ENCODE measurements at regions not wholly inside any gene's neighbourhood (a gene's known extent, or its start where the extent isn't known, plus 50 kb on each side); places are given as distances from the start of the nearest gene placed in this dataset.

DNA sequence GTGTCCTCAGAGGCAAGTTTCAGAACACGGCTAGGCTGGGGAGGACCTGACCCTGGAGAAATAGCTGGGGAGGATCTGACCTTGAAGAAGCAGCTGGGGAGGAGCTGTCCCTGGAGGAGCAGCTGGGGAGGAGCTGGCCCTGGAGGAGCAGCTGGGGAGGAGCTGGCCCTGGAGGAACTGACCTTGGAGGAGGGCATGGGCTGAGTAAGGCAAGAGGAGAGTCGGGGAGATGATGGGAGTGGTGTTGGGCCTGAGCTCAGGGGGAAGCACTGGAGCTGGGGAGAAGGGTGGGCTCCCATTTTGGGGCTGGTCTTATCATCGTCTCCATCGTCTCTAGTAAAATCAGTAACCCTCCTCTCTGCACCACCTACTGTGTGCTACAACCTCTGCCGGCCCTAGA lies 179.8 kb upstream of the SHH start:
- H3K9me2 ChIP-seq (ENCODE audit: insufficient read depth): no peaks in the 10 kb centered on the region
- H3K4me1 Mint-ChIP-seq: no peaks in the 10 kb centered on the region; the same call in 2 of the 3 replicates
- peaks cover 9% of the 10 kb centered on the region for H3K27me3 Mint-ChIP-seq (ENCODE audit: insufficient read depth, low read depth, poor library complexity)
- H4K20me1 ChIP-seq (replicated peaks; ENCODE audit: insufficient read depth): no peaks in the 10 kb centered on the region
- no peaks in the 10 kb centered on the region; the same call in 2 of the 3 replicates for H3K36me3 Mint-ChIP-seq (ENCODE audit: low read depth)
- no peak overlapping the region for H3K4me3 ChIP-seq
- no peaks in the 10 kb centered on the region for H3K79me2 ChIP-seq (replicated peaks; ENCODE audit: insufficient read depth)
- no peak for ATAC-seq
- TF ChIP-seq NANOG (IDR thresholded peaks at IDR 0.05; ENCODE audit: borderline replicate concordance): no peak
- no peak for TF ChIP-seq EZH2 (IDR thresholded peaks at IDR 0.05; ENCODE audit: low read depth, unreplicated experiment)
- no peak for TF ChIP-seq CREB1 (CRISPR knock-in tag; IDR thresholded peaks at IDR 0.05; ENCODE audit: low read depth)
- TF ChIP-seq STAT1 (IDR thresholded peaks at IDR 0.05; ENCODE audit: unreplicated experiment): no peak
- no peak for TF ChIP-seq ZNF331 (CRISPR knock-in tag; IDR thresholded peaks at IDR 0.05; ENCODE audit: low read depth)
- TF ChIP-seq, protein P1, sequence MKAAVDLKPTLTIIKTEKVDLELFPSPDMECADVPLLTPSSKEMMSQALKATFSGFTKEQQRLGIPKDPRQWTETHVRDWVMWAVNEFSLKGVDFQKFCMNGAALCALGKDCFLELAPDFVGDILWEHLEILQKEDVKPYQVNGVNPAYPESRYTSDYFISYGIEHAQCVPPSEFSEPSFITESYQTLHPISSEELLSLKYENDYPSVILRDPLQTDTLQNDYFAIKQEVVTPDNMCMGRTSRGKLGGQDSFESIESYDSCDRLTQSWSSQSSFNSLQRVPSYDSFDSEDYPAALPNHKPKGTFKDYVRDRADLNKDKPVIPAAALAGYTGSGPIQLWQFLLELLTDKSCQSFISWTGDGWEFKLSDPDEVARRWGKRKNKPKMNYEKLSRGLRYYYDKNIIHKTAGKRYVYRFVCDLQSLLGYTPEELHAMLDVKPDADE (IDR thresholded peaks at IDR 0.05): no peak
- TF ChIP-seq JUNB (IDR thresholded peaks at IDR 0.05; ENCODE audit: unreplicated experiment): no peak
- TF ChIP-seq, protein P2, sequence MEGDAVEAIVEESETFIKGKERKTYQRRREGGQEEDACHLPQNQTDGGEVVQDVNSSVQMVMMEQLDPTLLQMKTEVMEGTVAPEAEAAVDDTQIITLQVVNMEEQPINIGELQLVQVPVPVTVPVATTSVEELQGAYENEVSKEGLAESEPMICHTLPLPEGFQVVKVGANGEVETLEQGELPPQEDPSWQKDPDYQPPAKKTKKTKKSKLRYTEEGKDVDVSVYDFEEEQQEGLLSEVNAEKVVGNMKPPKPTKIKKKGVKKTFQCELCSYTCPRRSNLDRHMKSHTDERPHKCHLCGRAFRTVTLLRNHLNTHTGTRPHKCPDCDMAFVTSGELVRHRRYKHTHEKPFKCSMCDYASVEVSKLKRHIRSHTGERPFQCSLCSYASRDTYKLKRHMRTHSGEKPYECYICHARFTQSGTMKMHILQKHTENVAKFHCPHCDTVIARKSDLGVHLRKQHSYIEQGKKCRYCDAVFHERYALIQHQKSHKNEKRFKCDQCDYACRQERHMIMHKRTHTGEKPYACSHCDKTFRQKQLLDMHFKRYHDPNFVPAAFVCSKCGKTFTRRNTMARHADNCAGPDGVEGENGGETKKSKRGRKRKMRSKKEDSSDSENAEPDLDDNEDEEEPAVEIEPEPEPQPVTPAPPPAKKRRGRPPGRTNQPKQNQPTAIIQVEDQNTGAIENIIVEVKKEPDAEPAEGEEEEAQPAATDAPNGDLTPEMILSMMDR (conservative IDR thresholded peaks at IDR 0.05; ENCODE audit: low read depth in 2 of 2): no peak
- TF ChIP-seq POLR2AphosphoS5 (IDR thresholded peaks at IDR 0.05; ENCODE audit: low read depth): no peak
- TF ChIP-seq, protein P3, sequence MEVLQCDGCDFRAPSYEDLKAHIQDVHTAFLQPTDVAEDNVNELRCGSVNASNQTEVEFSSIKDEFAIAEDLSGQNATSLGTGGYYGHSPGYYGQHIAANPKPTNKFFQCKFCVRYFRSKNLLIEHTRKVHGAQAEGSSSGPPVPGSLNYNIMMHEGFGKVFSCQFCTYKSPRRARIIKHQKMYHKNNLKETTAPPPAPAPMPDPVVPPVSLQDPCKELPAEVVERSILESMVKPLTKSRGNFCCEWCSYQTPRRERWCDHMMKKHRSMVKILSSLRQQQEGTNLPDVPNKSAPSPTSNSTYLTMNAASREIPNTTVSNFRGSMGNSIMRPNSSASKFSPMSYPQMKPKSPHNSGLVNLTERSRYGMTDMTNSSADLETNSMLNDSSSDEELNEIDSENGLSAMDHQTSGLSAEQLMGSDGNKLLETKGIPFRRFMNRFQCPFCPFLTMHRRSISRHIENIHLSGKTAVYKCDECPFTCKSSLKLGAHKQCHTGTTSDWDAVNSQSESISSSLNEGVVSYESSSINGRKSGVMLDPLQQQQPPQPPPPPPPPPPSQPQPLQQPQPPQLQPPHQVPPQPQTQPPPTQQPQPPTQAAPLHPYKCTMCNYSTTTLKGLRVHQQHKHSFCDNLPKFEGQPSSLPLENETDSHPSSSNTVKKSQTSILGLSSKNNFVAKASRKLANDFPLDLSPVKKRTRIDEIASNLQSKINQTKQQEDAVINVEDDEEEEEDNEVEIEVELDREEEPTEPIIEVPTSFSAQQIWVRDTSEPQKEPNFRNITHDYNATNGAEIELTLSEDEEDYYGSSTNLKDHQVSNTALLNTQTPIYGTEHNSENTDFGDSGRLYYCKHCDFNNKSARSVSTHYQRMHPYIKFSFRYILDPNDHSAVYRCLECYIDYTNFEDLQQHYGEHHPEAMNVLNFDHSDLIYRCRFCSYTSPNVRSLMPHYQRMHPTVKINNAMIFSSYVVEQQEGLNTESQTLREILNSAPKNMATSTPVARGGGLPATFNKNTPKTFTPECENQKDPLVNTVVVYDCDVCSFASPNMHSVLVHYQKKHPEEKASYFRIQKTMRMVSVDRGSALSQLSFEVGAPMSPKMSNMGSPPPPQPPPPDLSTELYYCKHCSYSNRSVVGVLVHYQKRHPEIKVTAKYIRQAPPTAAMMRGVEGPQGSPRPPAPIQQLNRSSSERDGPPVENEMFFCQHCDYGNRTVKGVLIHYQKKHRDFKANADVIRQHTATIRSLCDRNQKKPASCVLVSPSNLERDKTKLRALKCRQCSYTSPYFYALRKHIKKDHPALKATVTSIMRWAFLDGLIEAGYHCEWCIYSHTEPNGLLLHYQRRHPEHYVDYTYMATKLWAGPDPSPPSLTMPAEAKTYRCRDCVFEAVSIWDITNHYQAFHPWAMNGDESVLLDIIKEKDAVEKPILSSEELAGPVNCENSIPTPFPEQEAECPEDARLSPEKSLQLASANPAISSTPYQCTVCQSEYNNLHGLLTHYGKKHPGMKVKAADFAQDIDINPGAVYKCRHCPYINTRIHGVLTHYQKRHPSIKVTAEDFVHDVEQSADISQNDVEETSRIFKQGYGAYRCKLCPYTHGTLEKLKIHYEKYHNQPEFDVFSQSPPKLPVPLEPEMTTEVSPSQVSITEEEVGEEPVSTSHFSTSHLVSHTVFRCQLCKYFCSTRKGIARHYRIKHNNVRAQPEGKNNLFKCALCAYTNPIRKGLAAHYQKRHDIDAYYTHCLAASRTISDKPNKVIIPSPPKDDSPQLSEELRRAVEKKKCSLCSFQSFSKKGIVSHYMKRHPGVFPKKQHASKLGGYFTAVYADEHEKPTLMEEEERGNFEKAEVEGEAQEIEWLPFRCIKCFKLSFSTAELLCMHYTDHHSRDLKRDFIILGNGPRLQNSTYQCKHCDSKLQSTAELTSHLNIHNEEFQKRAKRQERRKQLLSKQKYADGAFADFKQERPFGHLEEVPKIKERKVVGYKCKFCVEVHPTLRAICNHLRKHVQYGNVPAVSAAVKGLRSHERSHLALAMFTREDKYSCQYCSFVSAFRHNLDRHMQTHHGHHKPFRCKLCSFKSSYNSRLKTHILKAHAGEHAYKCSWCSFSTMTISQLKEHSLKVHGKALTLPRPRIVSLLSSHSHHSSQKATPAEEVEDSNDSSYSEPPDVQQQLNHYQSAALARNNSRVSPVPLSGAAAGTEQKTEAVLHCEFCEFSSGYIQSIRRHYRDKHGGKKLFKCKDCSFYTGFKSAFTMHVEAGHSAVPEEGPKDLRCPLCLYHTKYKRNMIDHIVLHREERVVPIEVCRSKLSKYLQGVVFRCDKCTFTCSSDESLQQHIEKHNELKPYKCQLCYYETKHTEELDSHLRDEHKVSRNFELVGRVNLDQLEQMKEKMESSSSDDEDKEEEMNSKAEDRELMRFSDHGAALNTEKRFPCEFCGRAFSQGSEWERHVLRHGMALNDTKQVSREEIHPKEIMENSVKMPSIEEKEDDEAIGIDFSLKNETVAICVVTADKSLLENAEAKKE (CRISPR knock-in tag; IDR thresholded peaks at IDR 0.05): no peak
- TF ChIP-seq, protein P4, sequence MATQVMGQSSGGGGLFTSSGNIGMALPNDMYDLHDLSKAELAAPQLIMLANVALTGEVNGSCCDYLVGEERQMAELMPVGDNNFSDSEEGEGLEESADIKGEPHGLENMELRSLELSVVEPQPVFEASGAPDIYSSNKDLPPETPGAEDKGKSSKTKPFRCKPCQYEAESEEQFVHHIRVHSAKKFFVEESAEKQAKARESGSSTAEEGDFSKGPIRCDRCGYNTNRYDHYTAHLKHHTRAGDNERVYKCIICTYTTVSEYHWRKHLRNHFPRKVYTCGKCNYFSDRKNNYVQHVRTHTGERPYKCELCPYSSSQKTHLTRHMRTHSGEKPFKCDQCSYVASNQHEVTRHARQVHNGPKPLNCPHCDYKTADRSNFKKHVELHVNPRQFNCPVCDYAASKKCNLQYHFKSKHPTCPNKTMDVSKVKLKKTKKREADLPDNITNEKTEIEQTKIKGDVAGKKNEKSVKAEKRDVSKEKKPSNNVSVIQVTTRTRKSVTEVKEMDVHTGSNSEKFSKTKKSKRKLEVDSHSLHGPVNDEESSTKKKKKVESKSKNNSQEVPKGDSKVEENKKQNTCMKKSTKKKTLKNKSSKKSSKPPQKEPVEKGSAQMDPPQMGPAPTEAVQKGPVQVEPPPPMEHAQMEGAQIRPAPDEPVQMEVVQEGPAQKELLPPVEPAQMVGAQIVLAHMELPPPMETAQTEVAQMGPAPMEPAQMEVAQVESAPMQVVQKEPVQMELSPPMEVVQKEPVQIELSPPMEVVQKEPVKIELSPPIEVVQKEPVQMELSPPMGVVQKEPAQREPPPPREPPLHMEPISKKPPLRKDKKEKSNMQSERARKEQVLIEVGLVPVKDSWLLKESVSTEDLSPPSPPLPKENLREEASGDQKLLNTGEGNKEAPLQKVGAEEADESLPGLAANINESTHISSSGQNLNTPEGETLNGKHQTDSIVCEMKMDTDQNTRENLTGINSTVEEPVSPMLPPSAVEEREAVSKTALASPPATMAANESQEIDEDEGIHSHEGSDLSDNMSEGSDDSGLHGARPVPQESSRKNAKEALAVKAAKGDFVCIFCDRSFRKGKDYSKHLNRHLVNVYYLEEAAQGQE (IDR thresholded peaks at IDR 0.05; ENCODE audit: unreplicated experiment): no peak
- no peak for TF ChIP-seq ZNF114 (CRISPR knock-in tag; IDR thresholded peaks at IDR 0.05)
- no peak for TF ChIP-seq EZH2phosphoT487 (IDR thresholded peaks at IDR 0.05; ENCODE audit: unreplicated experiment)
- no peak for DNase-seq (ENCODE audit: low spot score)
- H3K36me3 ChIP-seq (ENCODE audit: insufficient read depth): no peaks in the 10 kb centered on the region
- H3K4me2 ChIP-seq: no peak overlapping the region
- no peak overlapping the region for H3K27ac ChIP-seq (ENCODE audit: low read depth)
- peaks cover 17% of the 10 kb centered on the region for H3K9me3 Mint-ChIP-seq
- no peaks in the 10 kb centered on the region for H3F3A ChIP-seq (replicated peaks; ENCODE audit: low read depth)
- H3K4me1 ChIP-seq (ENCODE audit: insufficient read depth): no peaks in the 10 kb centered on the region
- H3K27ac Mint-ChIP-seq: no peak overlapping the region
- H3K4me3 Mint-ChIP-seq: no peak overlapping the region
- H2AFZ ChIP-seq: no peak overlapping the region
- no peaks in the 10 kb centered on the region for H3K27me3 ChIP-seq (ENCODE audit: insufficient read depth)

Data from GM23338 (cell line).